SU-DHL-6 (cell line): ENCODE measurements at regions not wholly inside any gene's neighbourhood (a gene's known extent, or its start where the extent isn't known, plus 50 kb on each side); places are given as distances from the start of the nearest gene placed in this dataset.

Experiments
- EZH2phosphoT487 ChIP-seq: fragments of 200-600 bp; sonication (generic), shearing (Covaris generic); conservative IDR thresholded peaks from 2 replicates; pipeline ENCODE4 v1.6.1; 2018; ENCODE audit warnings: mild to moderate bottlenecking, antibody characterized with exemption, low read length, moderate library complexity, mixed read lengths
- TF ChIP-seq, protein P1 (sequence below): fragments of 200-600 bp; sonication (generic); IDR thresholded peaks from one replicate; pipeline ENCODE4 v1.5.1; 2017; ENCODE audit warnings: antibody characterized with exemption, mild to moderate bottlenecking, low read length, moderate library complexity; ENCODE audit not compliant: insufficient read depth, poor library complexity, severe bottlenecking

DNA sequence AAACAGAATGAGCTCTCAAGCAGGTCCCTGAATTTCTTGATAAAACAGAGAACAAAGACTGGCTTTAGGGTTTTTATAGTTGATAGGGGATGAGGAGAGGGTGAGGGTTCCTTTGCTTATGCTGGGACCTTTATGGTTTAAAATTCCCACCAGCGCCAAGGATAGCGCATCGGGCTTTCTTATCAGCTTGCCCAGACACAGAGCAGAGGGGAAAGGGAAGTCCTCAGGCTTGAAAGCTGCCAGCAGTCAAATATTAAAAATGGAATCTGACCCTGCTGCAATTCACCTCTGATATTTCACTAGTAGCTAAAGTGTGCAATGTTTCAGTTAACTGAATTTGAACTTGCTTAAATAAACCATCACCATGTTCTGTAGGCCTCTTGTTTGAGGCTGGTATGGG lies 55.0 kb upstream of the EPHA3 start:
- TF ChIP-seq, protein P1, sequence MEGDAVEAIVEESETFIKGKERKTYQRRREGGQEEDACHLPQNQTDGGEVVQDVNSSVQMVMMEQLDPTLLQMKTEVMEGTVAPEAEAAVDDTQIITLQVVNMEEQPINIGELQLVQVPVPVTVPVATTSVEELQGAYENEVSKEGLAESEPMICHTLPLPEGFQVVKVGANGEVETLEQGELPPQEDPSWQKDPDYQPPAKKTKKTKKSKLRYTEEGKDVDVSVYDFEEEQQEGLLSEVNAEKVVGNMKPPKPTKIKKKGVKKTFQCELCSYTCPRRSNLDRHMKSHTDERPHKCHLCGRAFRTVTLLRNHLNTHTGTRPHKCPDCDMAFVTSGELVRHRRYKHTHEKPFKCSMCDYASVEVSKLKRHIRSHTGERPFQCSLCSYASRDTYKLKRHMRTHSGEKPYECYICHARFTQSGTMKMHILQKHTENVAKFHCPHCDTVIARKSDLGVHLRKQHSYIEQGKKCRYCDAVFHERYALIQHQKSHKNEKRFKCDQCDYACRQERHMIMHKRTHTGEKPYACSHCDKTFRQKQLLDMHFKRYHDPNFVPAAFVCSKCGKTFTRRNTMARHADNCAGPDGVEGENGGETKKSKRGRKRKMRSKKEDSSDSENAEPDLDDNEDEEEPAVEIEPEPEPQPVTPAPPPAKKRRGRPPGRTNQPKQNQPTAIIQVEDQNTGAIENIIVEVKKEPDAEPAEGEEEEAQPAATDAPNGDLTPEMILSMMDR, result no peak
- TF ChIP-seq EZH2phosphoT487, result no peak
